ENCODE measurements at regions not wholly inside any gene's neighbourhood (a gene's known extent, or its start where the extent isn't known, plus 50 kb on each side); places are given as distances from the start of the nearest gene placed in this dataset.

DNA sequence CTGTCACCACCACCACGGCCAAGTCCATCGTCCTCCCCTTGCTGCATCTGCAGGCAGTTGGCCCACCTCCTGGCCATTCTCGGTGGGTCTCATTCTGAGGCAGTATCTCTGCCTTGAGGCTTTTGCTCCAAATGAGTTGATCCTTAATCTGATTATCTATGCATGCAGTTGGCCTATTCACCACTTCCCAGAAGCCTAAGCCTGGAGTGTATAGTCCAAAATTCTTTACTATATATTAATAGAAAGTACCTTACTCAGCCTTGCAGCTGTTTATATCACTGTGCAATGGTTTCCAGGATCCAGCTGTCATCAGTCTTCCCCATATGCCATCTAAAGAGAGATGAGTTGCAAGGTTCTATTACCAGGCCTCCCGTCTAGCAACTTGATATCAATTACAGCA lies 292.4 kb downstream of the SS18 start:
- H3K27ac ChIP-seq, result no peak overlapping the region
- TF ChIP-seq ZFX (IDR thresholded peaks at IDR 0.05), result no peak
- TF ChIP-seq, protein P1, sequence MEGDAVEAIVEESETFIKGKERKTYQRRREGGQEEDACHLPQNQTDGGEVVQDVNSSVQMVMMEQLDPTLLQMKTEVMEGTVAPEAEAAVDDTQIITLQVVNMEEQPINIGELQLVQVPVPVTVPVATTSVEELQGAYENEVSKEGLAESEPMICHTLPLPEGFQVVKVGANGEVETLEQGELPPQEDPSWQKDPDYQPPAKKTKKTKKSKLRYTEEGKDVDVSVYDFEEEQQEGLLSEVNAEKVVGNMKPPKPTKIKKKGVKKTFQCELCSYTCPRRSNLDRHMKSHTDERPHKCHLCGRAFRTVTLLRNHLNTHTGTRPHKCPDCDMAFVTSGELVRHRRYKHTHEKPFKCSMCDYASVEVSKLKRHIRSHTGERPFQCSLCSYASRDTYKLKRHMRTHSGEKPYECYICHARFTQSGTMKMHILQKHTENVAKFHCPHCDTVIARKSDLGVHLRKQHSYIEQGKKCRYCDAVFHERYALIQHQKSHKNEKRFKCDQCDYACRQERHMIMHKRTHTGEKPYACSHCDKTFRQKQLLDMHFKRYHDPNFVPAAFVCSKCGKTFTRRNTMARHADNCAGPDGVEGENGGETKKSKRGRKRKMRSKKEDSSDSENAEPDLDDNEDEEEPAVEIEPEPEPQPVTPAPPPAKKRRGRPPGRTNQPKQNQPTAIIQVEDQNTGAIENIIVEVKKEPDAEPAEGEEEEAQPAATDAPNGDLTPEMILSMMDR (conservative IDR thresholded peaks at IDR 0.05), result no peak

DNA sequence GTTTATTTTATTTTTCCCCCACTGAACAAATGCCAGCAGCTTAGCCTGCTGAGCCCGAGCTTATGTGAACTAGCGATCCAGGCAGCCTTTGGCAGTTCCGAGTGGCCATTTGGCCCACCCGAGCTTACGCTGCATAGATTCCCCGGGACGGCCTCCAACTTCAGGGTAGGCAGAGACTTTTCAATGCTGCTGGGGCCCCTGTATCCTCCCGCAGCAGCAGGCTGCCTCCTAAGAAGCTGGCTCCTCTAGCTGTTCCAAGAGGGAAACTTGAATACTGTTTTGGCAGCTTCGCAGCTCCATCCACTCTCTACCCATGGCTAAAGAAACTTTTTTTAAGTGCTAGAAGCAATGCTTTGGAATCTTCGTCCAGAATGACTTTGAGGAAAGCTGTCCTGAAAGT lies 295.2 kb downstream of the SS18 start:
- no peak for TF ChIP-seq ZFX (IDR thresholded peaks at IDR 0.05)
- TF ChIP-seq, protein P1 (conservative IDR thresholded peaks at IDR 0.05), result no peak
- H3K27ac ChIP-seq, result no peak overlapping the region

DNA sequence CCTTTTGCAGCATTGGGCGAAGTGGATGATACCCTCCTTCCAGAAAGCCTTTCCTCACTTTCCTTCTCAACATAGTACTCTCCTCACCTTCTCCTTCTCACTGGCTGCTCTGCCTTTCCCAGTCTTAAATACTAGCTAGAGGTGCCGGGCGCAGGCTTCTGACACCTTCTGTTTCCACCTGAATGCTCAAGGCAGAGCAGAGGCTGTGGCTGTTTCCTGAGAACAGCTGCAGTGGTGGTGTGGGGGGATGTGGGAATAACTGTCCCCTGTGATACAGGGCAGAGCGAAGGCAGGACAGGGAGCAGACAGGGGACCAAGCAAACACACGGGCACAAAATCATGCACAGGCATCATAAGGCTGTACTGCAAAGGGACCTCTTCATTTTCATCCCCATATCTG lies 303.1 kb downstream of the SS18 start:
- H3K27ac ChIP-seq, result no peak overlapping the region
- TF ChIP-seq, protein P1 (conservative IDR thresholded peaks at IDR 0.05), result no peak
- no peak for TF ChIP-seq ZFX (IDR thresholded peaks at IDR 0.05)

DNA sequence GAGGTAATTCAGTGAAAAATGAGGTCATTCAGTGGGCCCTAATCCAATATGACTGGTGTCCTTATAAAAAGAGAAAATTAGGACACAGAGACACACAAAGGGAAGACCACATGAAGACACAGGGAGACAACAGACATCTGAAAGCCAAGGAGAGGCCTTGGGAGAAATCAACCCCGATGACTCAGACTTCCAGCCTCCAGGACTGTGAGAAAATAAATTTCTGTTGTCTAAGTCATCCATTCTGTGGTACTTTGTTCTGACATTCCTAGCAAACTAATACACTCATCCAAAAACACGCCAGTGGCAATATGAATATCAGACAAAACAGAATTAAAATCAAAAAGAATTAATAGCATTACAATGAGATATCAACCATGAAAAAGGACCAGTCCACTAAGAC lies 303.7 kb downstream of the SS18 start:
- TF ChIP-seq, protein P1 (conservative IDR thresholded peaks at IDR 0.05), result no peak
- TF ChIP-seq ZFX (IDR thresholded peaks at IDR 0.05), result no peak
- H3K27ac ChIP-seq, result no peak overlapping the region

DNA sequence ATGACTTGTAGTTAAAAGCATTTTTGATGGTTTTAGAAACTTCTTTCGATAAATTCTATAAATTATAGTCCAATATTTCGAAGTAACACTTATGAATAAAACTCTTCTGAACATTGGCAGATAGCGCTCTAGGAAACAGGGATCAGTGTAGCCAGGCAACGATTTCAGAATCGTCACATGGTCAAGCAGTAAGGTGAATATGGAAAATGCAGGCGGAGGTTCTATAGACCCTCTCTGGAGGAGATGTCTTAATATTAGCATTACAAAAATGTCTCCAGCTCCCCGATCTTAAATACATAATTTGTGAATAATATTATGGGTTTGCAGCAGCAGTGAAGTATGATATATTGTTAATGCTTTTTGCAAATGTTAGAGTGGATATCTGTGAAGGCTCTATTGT lies 310.3 kb downstream of the SS18 start:
- TF ChIP-seq, protein P1 (conservative IDR thresholded peaks at IDR 0.05), result no peak
- TF ChIP-seq ZFX (IDR thresholded peaks at IDR 0.05), result no peak
- no peak overlapping the region for H3K27ac ChIP-seq

DNA sequence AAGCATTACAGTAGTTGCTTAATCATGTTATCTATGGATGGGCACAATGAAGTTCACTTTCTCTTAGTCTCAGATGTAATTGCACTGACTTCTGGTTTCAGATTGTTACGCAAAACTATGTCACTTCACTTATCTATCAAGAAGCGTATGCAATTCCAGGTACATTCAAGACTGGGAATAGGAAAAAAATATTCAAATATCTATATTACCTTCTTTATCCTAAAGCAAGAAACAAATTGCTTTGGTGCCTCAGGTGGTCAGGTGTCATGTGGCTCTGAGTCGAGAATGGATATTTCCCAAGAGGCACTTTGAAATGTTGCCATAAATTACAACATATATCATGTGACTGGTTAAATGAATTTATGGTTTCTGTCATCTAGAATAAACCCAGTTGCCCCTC lies 318.6 kb downstream of the SS18 start:
- H3K27ac ChIP-seq, result no peak overlapping the region
- no peak for TF ChIP-seq ZFX (IDR thresholded peaks at IDR 0.05)
- TF ChIP-seq, protein P1 (conservative IDR thresholded peaks at IDR 0.05), result no peak

DNA sequence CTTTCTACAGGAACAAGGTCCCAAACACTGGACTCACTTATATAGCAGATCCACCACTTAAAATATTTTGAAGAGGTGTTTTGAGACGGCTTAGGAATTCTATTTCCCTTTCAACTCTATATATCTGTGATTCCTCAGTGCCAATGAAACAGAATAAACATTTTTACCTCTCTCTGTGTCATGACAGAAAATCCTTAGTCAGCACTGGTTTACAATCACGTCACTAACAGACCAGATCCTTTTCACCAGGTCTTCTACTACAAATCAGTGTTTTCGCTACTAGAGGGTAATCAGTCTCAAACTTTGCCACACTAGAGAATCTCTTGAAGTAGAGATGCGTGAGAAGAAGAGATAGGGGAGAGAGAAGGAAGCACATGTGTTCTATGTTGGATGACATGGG lies 325.6 kb downstream of the SS18 start:
- TF ChIP-seq, protein P1 (conservative IDR thresholded peaks at IDR 0.05), result no peak
- no peak for TF ChIP-seq ZFX (IDR thresholded peaks at IDR 0.05)

More for the DNA sequence above, 325.6 kb downstream of the SS18 start:
- H3K27ac ChIP-seq, result no peak overlapping the region
